ENCODE measurements at regions not wholly inside any gene's neighbourhood (a gene's known extent, or its start where the extent isn't known, plus 50 kb on each side); places are given as distances from the start of the nearest gene placed in this dataset.
"Not testable (repeated sequence)": the region's sequence is repeated elsewhere in the genome, so short reads cannot be mapped to it uniquely, and the experiment has no call there.

- no peak for DNase-seq
Observed at GRCh38 chr20:20788308-20788707, 75.9 kb upstream of the RALGAPA2 start.

- DNase-seq: peak; percentile 51
Observed at GRCh38 chr20:20786428-20786827, 74.0 kb upstream of the RALGAPA2 start.

- DNase-seq: no peak
Observed at GRCh38 chr20:20785226-20785625, 72.8 kb upstream of the RALGAPA2 start.

- DNase-seq: not testable (repeated sequence)
Observed at GRCh38 chr20:20784450-20784849, 72.0 kb upstream of the RALGAPA2 start.

- no peak for DNase-seq
Observed at GRCh38 chr20:20783450-20783849, 71.0 kb upstream of the RALGAPA2 start.

- DNase-seq: no peak
Observed at GRCh38 chr20:20782755-20783154, 70.3 kb upstream of the RALGAPA2 start.

- DNase-seq: no peak
Observed at GRCh38 chr20:20782231-20782630, 69.8 kb upstream of the RALGAPA2 start.

GRCh38 chr20:20781029-20781428, 68.6 kb upstream of the RALGAPA2 start:
- no peak for DNase-seq

GRCh38 chr20:20780127-20780824, 67.8 kb upstream of the RALGAPA2 start:
- peak; percentile 69 for DNase-seq

GRCh38 chr20:20778676-20779075, 66.2 kb upstream of the RALGAPA2 start:
- DNase-seq: no peak

GRCh38 chr20:20772497-20773085, 60.1 kb upstream of the RALGAPA2 start:
- no peak for DNase-seq

GRCh38 chr20:20768202-20768815, 55.9 kb upstream of the RALGAPA2 start:
- DNase-seq: no peak

GRCh38 chr20:20765696-20766365, 53.4 kb upstream of the RALGAPA2 start:
- DNase-seq: no peak

GRCh38 chr20:20763650-20764049, 51.2 kb upstream of the RALGAPA2 start:
- no peak for DNase-seq

All from GDM1 (cell line).